ENCODE measurements at regions not wholly inside any gene's neighbourhood (a gene's known extent, or its start where the extent isn't known, plus 50 kb on each side); places are given as distances from the start of the nearest gene placed in this dataset.

GRCh38 chr4:120418146-120418545 is 351.5 kb upstream of the MAD2L1 start:
- TF ChIP-seq CTCF (IDR thresholded peaks at IDR 0.05) (no peak), EP300 (IDR thresholded peaks at IDR 0.05) (no peak)

All from ovary (tissue), 3 donors.